Panc1 (cell line): ENCODE measurements at regions not wholly inside any gene's neighbourhood (a gene's known extent, or its start where the extent isn't known, plus 50 kb on each side); places are given as distances from the start of the nearest gene placed in this dataset.

Experiments used
- ATAC-seq: fragments of 200-7000 bp; cut with Tn5 transposase; 2 replicates; pipeline ENCODE4 v1.9.1; 2020; ENCODE audit warnings: mild to moderate bottlenecking, moderate library complexity
- BruUV-seq: library from RNA; stranded (reverse); fragments of 400-500 nt; replicated peaks from 2 replicates; lab custom pipeline; 2021; lab: Mats Ljungman, UMichigan
- CTCF ChIA-PET: fragments of 300-600 bp; sonication (Branson Sonifier 250); formaldehyde crosslinking; loops from one replicate; lab custom pipeline; 2022; ENCODE audit warnings: antibody characterized with exemption; lab: Charles Lee
- POLR2A ChIA-PET: fragments of 300-600 bp; sonication (Branson Sonifier 250); formaldehyde crosslinking; loops from one replicate; lab custom pipeline; 2022; ENCODE audit warnings: antibody characterized with exemption; lab: Charles Lee
- DNase-seq: peaks from one replicate; pipeline ENCODE4 v3.0.0-alpha.2; 2010; ENCODE audit warnings: low read depth, low spot score
- H3K27ac ChIP-seq: 2 replicates; pipeline ENCODE4 v1.5.1; 2011; ENCODE audit warnings: mild to moderate bottlenecking, low read length, inconsistent platforms
- H3K27me3 ChIP-seq: fragments of 200-500 bp; sonication (Bioruptor generic); 2 replicates; pipeline ENCODE4 v1.6.0; 2014; ENCODE audit warnings: low read length, inconsistent platforms; ENCODE audit not compliant: control insufficient read depth, insufficient read depth
- H3K36me3 ChIP-seq: fragments of 200-500 bp; sonication (Bioruptor generic); 2 replicates; pipeline ENCODE4 v1.5.1; 2014; ENCODE audit warnings: inconsistent platforms, mild to moderate bottlenecking, low read length, moderate library complexity; ENCODE audit not compliant: control insufficient read depth, insufficient read depth
- H3K4me1 ChIP-seq: 2 replicates; pipeline ENCODE4 v1.5.1; 2011; ENCODE audit warnings: inconsistent platforms, mild to moderate bottlenecking, low read length, moderate library complexity; ENCODE audit not compliant: control insufficient read depth, insufficient read depth
- H3K4me3 ChIP-seq, 2 experiments: 2 replicates each; pipeline ENCODE4 v1.5.1; 2011 to 2012; ENCODE audit warnings: low read depth in 2 of 2, low read length in 2 of 2, mild to moderate bottlenecking in 2 of 2, inconsistent platforms in 1 of 2, moderate library complexity in 1 of 2
- H3K9me3 ChIP-seq: fragments of 200-500 bp; sonication (Bioruptor generic); 2 replicates; pipeline ENCODE4 v1.5.1; 2014; ENCODE audit warnings: low read depth, mild to moderate bottlenecking, inconsistent platforms, low read length, moderate library complexity; ENCODE audit not compliant: control insufficient read depth, insufficient read depth
- CTCF ChIP-seq: fragments of 450-650 bp; IDR thresholded peaks from 2 replicates; pipeline ENCODE4 v1.5.1; 2017; ENCODE audit warnings: mild to moderate bottlenecking
- POLR2AphosphoS5 ChIP-seq: IDR thresholded peaks from 2 replicates; pipeline ENCODE4 v1.6.1; 2012; ENCODE audit warnings: mild to moderate bottlenecking, low read depth, low read length, moderate library complexity
- SIN3A ChIP-seq: IDR thresholded peaks from 2 replicates; pipeline ENCODE4 v1.6.1; 2012; ENCODE audit warnings: low read depth, mild to moderate bottlenecking, low read length, moderate library complexity, borderline replicate concordance; ENCODE audit not compliant: insufficient read depth
- TCF7L2 ChIP-seq: IDR thresholded peaks from 2 replicates; pipeline ENCODE4 v1.6.1; 2011; ENCODE audit warnings: mild to moderate bottlenecking, low read depth, low read length, inconsistent platforms
- in situ Hi-C: cut with HindIII; loops from 2 replicates; pipeline ENCODE4 v1.10.0; 2016; ENCODE audit warnings: low sequenced_read_pairs, low pct_unique_long_range_greater_than_20kb
- intact Hi-C: fragments of 100-400 bp; cut with micrococcal nuclease; formaldehyde crosslinking; loops from one replicate; pipeline ENCODE4 v1.10.0; 2022; ENCODE audit not compliant: unreplicated experiment
- TF ChIP-seq, protein P1 (sequence below), 2 experiments: IDR thresholded peaks; 2 replicates each; pipeline ENCODE4 v1.6.1; 2011 to 2012; ENCODE audit warnings: low read depth in 2 of 2, control low read depth in 1 of 2, low read length in 1 of 2, mild to moderate bottlenecking in 1 of 2, moderate library complexity in 1 of 2; ENCODE audit not compliant: insufficient read depth in 1 of 2

- Histone ChIP-seq H3K36me3 (no peaks in the 10 kb centered on the region), H3K4me3 (no peak overlapping the region), H3K27me3 (no peaks in the 10 kb centered on the region), H3K9me3 (no peaks in the 10 kb centered on the region), H3K27ac (no peak overlapping the region; the same call in 1 of the 2 replicates), H3K4me1 (no peaks in the 10 kb centered on the region; the same call in 1 of the 2 replicates)
- ChIA-PET CTCF (no interaction called here), POLR2A (no interaction called here)
- ATAC-seq (no peak), DNase-seq (no peak)
- no peak for TF ChIP-seq TCF7L2
- TF ChIP-seq CTCF, result no peak
- no peak for TF ChIP-seq POLR2AphosphoS5
- no peak for TF ChIP-seq SIN3A
- BruUV-seq, result no TSS peak
- in situ Hi-C loops (no loop called here), intact Hi-C loops (no loop called here)
Observed at GRCh38 chr5:173499471-173500212, 116.8 kb downstream of the BOD1 start.

GRCh38 chr5:173498739-173499470 is 117.5 kb downstream of the BOD1 start:
- H3K9me3 ChIP-seq, result no peaks in the 10 kb centered on the region
- no TSS peak for BruUV-seq
- ChIA-PET POLR2A (interaction anchor here (0.7 kb wide), 1 partner anchor 107 kb away, joined by 4 read pairs; no protein-coding TSS in a partner anchor), CTCF (no interaction called here)
- no peaks in the 10 kb centered on the region for H3K36me3 ChIP-seq
- no peak for DNase-seq
- TF ChIP-seq CTCF, result no peak
- no peak for TF ChIP-seq POLR2AphosphoS5
- TF ChIP-seq SIN3A, result no peak
- TF ChIP-seq, protein P1, sequence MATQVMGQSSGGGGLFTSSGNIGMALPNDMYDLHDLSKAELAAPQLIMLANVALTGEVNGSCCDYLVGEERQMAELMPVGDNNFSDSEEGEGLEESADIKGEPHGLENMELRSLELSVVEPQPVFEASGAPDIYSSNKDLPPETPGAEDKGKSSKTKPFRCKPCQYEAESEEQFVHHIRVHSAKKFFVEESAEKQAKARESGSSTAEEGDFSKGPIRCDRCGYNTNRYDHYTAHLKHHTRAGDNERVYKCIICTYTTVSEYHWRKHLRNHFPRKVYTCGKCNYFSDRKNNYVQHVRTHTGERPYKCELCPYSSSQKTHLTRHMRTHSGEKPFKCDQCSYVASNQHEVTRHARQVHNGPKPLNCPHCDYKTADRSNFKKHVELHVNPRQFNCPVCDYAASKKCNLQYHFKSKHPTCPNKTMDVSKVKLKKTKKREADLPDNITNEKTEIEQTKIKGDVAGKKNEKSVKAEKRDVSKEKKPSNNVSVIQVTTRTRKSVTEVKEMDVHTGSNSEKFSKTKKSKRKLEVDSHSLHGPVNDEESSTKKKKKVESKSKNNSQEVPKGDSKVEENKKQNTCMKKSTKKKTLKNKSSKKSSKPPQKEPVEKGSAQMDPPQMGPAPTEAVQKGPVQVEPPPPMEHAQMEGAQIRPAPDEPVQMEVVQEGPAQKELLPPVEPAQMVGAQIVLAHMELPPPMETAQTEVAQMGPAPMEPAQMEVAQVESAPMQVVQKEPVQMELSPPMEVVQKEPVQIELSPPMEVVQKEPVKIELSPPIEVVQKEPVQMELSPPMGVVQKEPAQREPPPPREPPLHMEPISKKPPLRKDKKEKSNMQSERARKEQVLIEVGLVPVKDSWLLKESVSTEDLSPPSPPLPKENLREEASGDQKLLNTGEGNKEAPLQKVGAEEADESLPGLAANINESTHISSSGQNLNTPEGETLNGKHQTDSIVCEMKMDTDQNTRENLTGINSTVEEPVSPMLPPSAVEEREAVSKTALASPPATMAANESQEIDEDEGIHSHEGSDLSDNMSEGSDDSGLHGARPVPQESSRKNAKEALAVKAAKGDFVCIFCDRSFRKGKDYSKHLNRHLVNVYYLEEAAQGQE (IDR thresholded peaks at IDR 0.05; ENCODE audit: insufficient read depth in 1 of 2, low read depth in 2 of 2, low read length in 1 of 2), result no peak
- no peak for TF ChIP-seq TCF7L2
- no peak overlapping the region for H3K4me3 ChIP-seq
- intact Hi-C loops, result no loop called here
- in situ Hi-C loops, result no loop called here
- H3K27me3 ChIP-seq, result no peaks in the 10 kb centered on the region
- no peak overlapping the region; the same call in 1 of the 2 replicates for H3K27ac ChIP-seq
- no peaks in the 10 kb centered on the region; the same call in 1 of the 2 replicates for H3K4me1 ChIP-seq
- ATAC-seq, result no peak
